CD8-positive, alpha-beta memory T cell (primary cell): ENCODE measurements at regions not wholly inside any gene's neighbourhood (a gene's known extent, or its start where the extent isn't known, plus 50 kb on each side); places are given as distances from the start of the nearest gene placed in this dataset.

Experiments used
- CTCF ChIA-PET: fragments of 350-600 bp; sonication (Branson Sonifier 250); formaldehyde crosslinking; loops from one replicate; lab custom pipeline; 2021; ENCODE audit warnings: antibody characterized with exemption; lab: Charles Lee
- POLR2A ChIA-PET: fragments of 350-600 bp; sonication (Branson Sonifier 250); formaldehyde crosslinking; loops from one replicate; lab custom pipeline; 2021; ENCODE audit warnings: antibody characterized with exemption; lab: Charles Lee
- DNase-seq, 5 donors: peaks; one replicate each; pipeline versions ENCODE4 v3.0.0 to v3.0.0-alpha.2; 2020 to 2022; ENCODE audit warnings: mixed read lengths in 1 of 5
- H3K27ac ChIP-seq: one replicate; pipeline ENCODE4 v1.7.0; 2013; ENCODE audit warnings: low read depth, mild to moderate bottlenecking, low read length, moderate library complexity
- H3K27me3 ChIP-seq: 2 replicates; pipeline ENCODE4 v1.7.0; 2013; ENCODE audit warnings: low read length, mild to moderate bottlenecking; ENCODE audit not compliant: insufficient read depth, poor library complexity, severe bottlenecking
- H3K36me3 ChIP-seq: 2 replicates; pipeline ENCODE4 v1.7.0; 2013; ENCODE audit warnings: mild to moderate bottlenecking, low read length, moderate library complexity; ENCODE audit not compliant: insufficient read depth
- H3K4me1 ChIP-seq: 2 replicates; pipeline ENCODE4 v1.7.0; 2013; ENCODE audit warnings: mild to moderate bottlenecking, low read length, moderate library complexity; ENCODE audit not compliant: insufficient read depth
- H3K4me3 ChIP-seq: 2 replicates; pipeline ENCODE4 v1.7.0; 2013; ENCODE audit warnings: mild to moderate bottlenecking, low read length
- H3K9me3 ChIP-seq: 2 replicates; pipeline ENCODE4 v1.7.0; 2013; ENCODE audit warnings: mild to moderate bottlenecking, low read length
- H3K27ac Mint-ChIP-seq, 8 donors: one replicate each; pipeline ENCODE4 v1.8.0; 2020 to 2021; ENCODE audit warnings: mixed read lengths in 8 of 8, mild to moderate bottlenecking in 6 of 8, inconsistent platforms in 3 of 8, moderate library complexity in 3 of 8
- H3K27me3 Mint-ChIP-seq, 2 donors: one replicate each; pipeline ENCODE4 v1.8.0; 2020 to 2021; ENCODE audit warnings: mixed read lengths in 2 of 2, mild to moderate bottlenecking in 1 of 2, moderate library complexity in 1 of 2
- H3K36me3 Mint-ChIP-seq, 3 donors: one replicate each; pipeline ENCODE4 v1.8.0; 2020 to 2021; ENCODE audit warnings: mixed read lengths in 3 of 3, inconsistent platforms in 1 of 3, mild to moderate bottlenecking in 1 of 3
- H3K4me1 Mint-ChIP-seq, 3 donors: one replicate each; pipeline ENCODE4 v1.8.0; 2020 to 2021; ENCODE audit warnings: mixed read lengths in 3 of 3, inconsistent platforms in 1 of 3, mild to moderate bottlenecking in 1 of 3
- H3K4me3 Mint-ChIP-seq, 7 donors: one replicate each; pipeline ENCODE4 v1.8.0; 2020 to 2021; ENCODE audit warnings: mixed read lengths in 7 of 7, mild to moderate bottlenecking in 6 of 7, moderate library complexity in 4 of 7, inconsistent platforms in 2 of 7
- H3K9me3 Mint-ChIP-seq, 5 donors: one replicate each; pipeline ENCODE4 v1.8.0; 2020 to 2022; ENCODE audit warnings: mixed read lengths in 5 of 5, mild to moderate bottlenecking in 3 of 5, moderate library complexity in 2 of 5, inconsistent platforms in 1 of 5

- Histone ChIP-seq H3K4me1 (no peaks in the 10 kb centered on the region), H3K9me3 (no peaks in the 10 kb centered on the region), H3K4me3 (no peak overlapping the region), H3K27me3 (no peaks in the 10 kb centered on the region), H3K27ac (no peak overlapping the region), H3K36me3 (no peaks in the 10 kb centered on the region)
- H3K27me3 Mint-ChIP-seq: peaks cover 8 to 9% of the 10 kb centered on the region in 2 donors
- ChIA-PET CTCF (no interaction called here), POLR2A (no interaction called here)
- H3K4me1 Mint-ChIP-seq: no peaks in the 10 kb centered on the region
- H3K27ac Mint-ChIP-seq: no peak overlapping the region
- H3K9me3 Mint-ChIP-seq: peaks cover 0 to 3% (median 0%) of the 10 kb centered on the region in 5 donors
- H3K36me3 Mint-ChIP-seq: no peaks in the 10 kb centered on the region
- no peak overlapping the region for H3K4me3 Mint-ChIP-seq
- no peak for DNase-seq
Measured at GRCh38 chr1:115429884-115430283, 91.8 kb upstream of the NGF start.

GRCh38 chr1:115429241-115429640 is 91.2 kb upstream of the NGF start:
- POLR2A ChIA-PET: no interaction called here
- Mint-ChIP-seq H3K4me1 (no peaks in the 10 kb centered on the region), H3K9me3 (peaks cover 0 to 3% (median 0%) of the 10 kb centered on the region in 5 donors), H3K4me3 (no peak overlapping the region), H3K27me3 (peaks cover 8 to 9% of the 10 kb centered on the region in 2 donors), H3K36me3 (no peaks in the 10 kb centered on the region), H3K27ac (no peak overlapping the region)
- Histone ChIP-seq H3K36me3 (no peaks in the 10 kb centered on the region), H3K27ac (no peak overlapping the region), H3K27me3 (no peaks in the 10 kb centered on the region), H3K4me1 (no peaks in the 10 kb centered on the region), H3K4me3 (no peak overlapping the region), H3K9me3 (no peaks in the 10 kb centered on the region)
- DNase-seq: no peak
- CTCF ChIA-PET: no interaction called here

GRCh38 chr1:115428676-115429075 is 90.6 kb upstream of the NGF start:
- Histone ChIP-seq H3K27me3 (no peaks in the 10 kb centered on the region), H3K36me3 (no peaks in the 10 kb centered on the region), H3K4me3 (no peak overlapping the region), H3K9me3 (no peaks in the 10 kb centered on the region), H3K4me1 (no peaks in the 10 kb centered on the region), H3K27ac (no peak overlapping the region)
- POLR2A ChIA-PET: no interaction called here
- Mint-ChIP-seq H3K36me3 (no peaks in the 10 kb centered on the region), H3K9me3 (peaks cover 0 to 3% (median 0%) of the 10 kb centered on the region in 5 donors), H3K4me3 (no peak overlapping the region), H3K4me1 (no peaks in the 10 kb centered on the region), H3K27ac (no peak overlapping the region), H3K27me3 (peaks cover 8 to 12% of the 10 kb centered on the region in 2 donors)
- CTCF ChIA-PET: no interaction called here
- DNase-seq: no peak

GRCh38 chr1:115428256-115428655 is 90.2 kb upstream of the NGF start:
- H3K27ac Mint-ChIP-seq: no peak overlapping the region
- CTCF ChIA-PET: no interaction called here
- H3K27me3 Mint-ChIP-seq: peaks cover 8 to 13% of the 10 kb centered on the region in 2 donors
- no peak for DNase-seq
- H3K27me3 ChIP-seq: no peaks in the 10 kb centered on the region
- no peak overlapping the region for H3K4me3 Mint-ChIP-seq
- POLR2A ChIA-PET: no interaction called here
- H3K4me1 Mint-ChIP-seq: no peaks in the 10 kb centered on the region
- no peaks in the 10 kb centered on the region for H3K4me1 ChIP-seq
- peaks cover 0 to 3% (median 0%) of the 10 kb centered on the region in 5 donors for H3K9me3 Mint-ChIP-seq
- H3K9me3 ChIP-seq: no peaks in the 10 kb centered on the region
- no peak overlapping the region for H3K27ac ChIP-seq
- no peaks in the 10 kb centered on the region for H3K36me3 Mint-ChIP-seq
- no peak overlapping the region for H3K4me3 ChIP-seq
- H3K36me3 ChIP-seq: no peaks in the 10 kb centered on the region

DNA sequence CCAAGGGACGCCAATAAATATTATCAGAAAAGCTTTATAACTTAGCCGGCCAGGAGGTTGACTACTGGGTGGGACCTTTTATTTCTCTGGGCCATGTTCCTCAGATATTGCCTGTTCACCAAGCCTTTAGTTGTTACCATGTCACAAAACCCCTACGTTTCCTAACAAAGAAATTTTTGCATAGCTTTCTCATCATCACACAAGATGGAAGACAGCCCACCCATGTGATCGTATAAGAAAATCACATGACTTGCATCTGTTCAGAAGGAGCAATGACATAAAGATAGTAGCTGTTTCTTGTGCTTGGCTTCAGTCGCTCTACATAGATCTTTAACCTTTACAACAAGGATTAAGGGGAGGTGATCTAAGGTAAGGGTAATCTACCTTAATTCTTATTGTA is 88.9 kb upstream of the NGF start:
- no peaks in the 10 kb centered on the region for H3K4me1 Mint-ChIP-seq
- H3K27ac Mint-ChIP-seq: no peak overlapping the region
- H3K4me1 ChIP-seq: no peaks in the 10 kb centered on the region
- ChIA-PET POLR2A (no interaction called here), CTCF (no interaction called here)
- no peak for DNase-seq
- no peak overlapping the region for H3K4me3 Mint-ChIP-seq
- no peaks in the 10 kb centered on the region for H3K27me3 ChIP-seq
- no peak overlapping the region for H3K4me3 ChIP-seq
- no peaks in the 10 kb centered on the region for H3K36me3 Mint-ChIP-seq
- no peak overlapping the region for H3K27ac ChIP-seq
- H3K9me3 Mint-ChIP-seq: peaks cover 0 to 3% (median 0%) of the 10 kb centered on the region in 5 donors
- peaks cover 6 to 10% of the 10 kb centered on the region in 2 donors for H3K27me3 Mint-ChIP-seq
- no peaks in the 10 kb centered on the region for H3K36me3 ChIP-seq
- H3K9me3 ChIP-seq: no peaks in the 10 kb centered on the region

DNA sequence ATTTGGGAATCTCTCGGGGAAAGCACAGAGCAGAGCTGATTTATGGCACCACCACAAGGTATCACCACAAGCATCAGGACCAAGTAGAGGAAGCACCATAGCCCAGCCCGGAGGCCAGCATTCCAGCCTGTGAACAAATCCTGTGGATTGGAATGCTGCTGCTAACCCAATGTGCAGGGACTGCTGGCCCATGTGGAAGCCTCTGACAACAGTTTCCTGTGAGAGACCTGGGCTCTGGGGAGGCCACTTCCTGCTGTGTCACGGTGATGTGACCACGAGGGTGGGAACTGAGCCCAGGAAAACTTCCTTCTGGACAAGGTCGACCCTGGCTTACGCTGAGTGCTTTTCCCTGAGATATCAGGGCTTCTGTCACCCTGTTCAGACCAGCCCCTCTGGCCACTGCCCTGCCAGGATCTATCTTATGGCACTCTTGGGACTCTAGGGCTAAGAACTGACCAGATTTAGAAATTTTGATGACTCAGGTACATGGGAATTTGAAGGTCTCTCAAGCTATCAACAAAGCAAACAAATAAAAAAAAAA is 88.3 kb upstream of the NGF start:
- H3K4me1 Mint-ChIP-seq: no peaks in the 10 kb centered on the region
- no peak overlapping the region for H3K4me3 Mint-ChIP-seq
- Histone ChIP-seq H3K9me3 (no peaks in the 10 kb centered on the region), H3K27me3 (no peaks in the 10 kb centered on the region), H3K4me3 (no peak overlapping the region), H3K36me3 (no peaks in the 10 kb centered on the region), H3K4me1 (no peaks in the 10 kb centered on the region), H3K27ac (no peak overlapping the region)
- peaks cover 6 to 10% of the 10 kb centered on the region in 2 donors for H3K27me3 Mint-ChIP-seq
- peaks cover 0 to 3% (median 0%) of the 10 kb centered on the region in 5 donors for H3K9me3 Mint-ChIP-seq
- no peak for DNase-seq
- H3K27ac Mint-ChIP-seq: no peak overlapping the region
- POLR2A ChIA-PET: no interaction called here
- no peaks in the 10 kb centered on the region for H3K36me3 Mint-ChIP-seq
- CTCF ChIA-PET: no interaction called here

GRCh38 chr1:115425442-115425841 is 87.4 kb upstream of the NGF start:
- H3K9me3 ChIP-seq: no peaks in the 10 kb centered on the region
- no peaks in the 10 kb centered on the region for H3K4me1 Mint-ChIP-seq
- no peak overlapping the region for H3K4me3 ChIP-seq
- H3K9me3 Mint-ChIP-seq: peaks cover 0 to 3% (median 0%) of the 10 kb centered on the region in 5 donors
- peaks cover 6 to 10% of the 10 kb centered on the region in 2 donors for H3K27me3 Mint-ChIP-seq
- no peaks in the 10 kb centered on the region for H3K36me3 Mint-ChIP-seq
- no peak overlapping the region for H3K27ac Mint-ChIP-seq
- no peak overlapping the region for H3K4me3 Mint-ChIP-seq
- no peak overlapping the region for H3K27ac ChIP-seq
- DNase-seq: no peak
- no peaks in the 10 kb centered on the region for H3K36me3 ChIP-seq
- H3K4me1 ChIP-seq: no peaks in the 10 kb centered on the region
- ChIA-PET CTCF (no interaction called here), POLR2A (no interaction called here)
- H3K27me3 ChIP-seq: no peaks in the 10 kb centered on the region

DNA sequence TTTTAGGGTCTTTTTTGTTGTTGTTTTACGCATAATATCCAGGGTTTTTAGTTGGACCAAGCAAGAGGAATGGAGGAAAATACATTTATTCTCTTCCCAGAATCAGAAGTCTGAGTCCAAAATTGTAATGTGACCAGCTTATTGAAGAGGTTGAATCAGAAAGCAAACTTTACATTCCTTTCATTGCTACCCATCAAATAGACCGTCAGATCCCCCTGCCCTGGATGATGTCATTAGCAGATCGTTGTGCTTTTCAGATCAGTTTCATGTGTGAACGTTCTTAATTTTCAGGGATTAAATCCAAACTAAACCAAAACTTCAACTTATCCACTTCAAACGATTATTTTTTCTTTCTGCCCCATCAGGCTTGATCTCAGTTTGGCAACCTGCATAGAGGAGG is 85.7 kb upstream of the NGF start:
- Histone ChIP-seq H3K4me3 (no peak overlapping the region), H3K36me3 (no peaks in the 10 kb centered on the region), H3K27ac (no peak overlapping the region), H3K27me3 (no peaks in the 10 kb centered on the region), H3K4me1 (no peaks in the 10 kb centered on the region), H3K9me3 (no peaks in the 10 kb centered on the region)
- H3K9me3 Mint-ChIP-seq: peaks cover 0 to 3% (median 0%) of the 10 kb centered on the region in 5 donors
- H3K4me1 Mint-ChIP-seq: no peaks in the 10 kb centered on the region
- no peak for DNase-seq
- H3K4me3 Mint-ChIP-seq: no peak overlapping the region
- ChIA-PET CTCF (no interaction called here), POLR2A (no interaction called here)
- no peaks in the 10 kb centered on the region for H3K36me3 Mint-ChIP-seq
- H3K27me3 Mint-ChIP-seq: peaks cover 3 to 10% of the 10 kb centered on the region in 2 donors
- H3K27ac Mint-ChIP-seq: no peak overlapping the region
